K562 (cell line): ENCODE measurements at regions not wholly inside any gene's neighbourhood (a gene's known extent, or its start where the extent isn't known, plus 50 kb on each side); places are given as distances from the start of the nearest gene placed in this dataset.

ENCODE experiments used
- ATAC-seq: fragments of 200-7000 bp; cut with Tn5 transposase; 3 replicates; pipeline ENCODE4 v1.9.1; 2020; ENCODE audit warnings: moderate library complexity
- BruUV-seq: library from RNA; stranded (reverse); fragments of 400-500 nt; replicated peaks from 2 replicates; lab custom pipeline; 2021; lab: Mats Ljungman, UMichigan
- CTCF ChIA-PET: fragments of 300-600 bp; formaldehyde crosslinking; extraction: SDS; loops from one replicate; lab custom pipeline; 2021; ENCODE audit warnings: low intra/inter-chr PET ratio; lab: Yijun Ruan, JAX
- POLR2A ChIA-PET: fragments of 300-600, 350-650 bp; sonication (Branson Sonifier 250); formaldehyde crosslinking; extraction: SDS; loops from one replicate; lab custom pipeline; 2021; ENCODE audit warnings: antibody characterized with exemption, inconsistent platforms; lab: Yijun Ruan, JAX
- DNase-seq, 4 experiments: peaks; one replicate each; pipeline versions ENCODE4 v3.0.0 to v3.0.0-alpha.2; 2011 to 2018; ENCODE audit warnings: low spot score in 3 of 4, mixed read lengths in 3 of 4; ENCODE audit errors: extremely low read depth in 1 of 4
- FAIRE-seq: peaks from 2 replicates; lab custom pipeline; 2011; peaks lifted over from hg19 to GRCh38; lab: Jason Lieb, UNC
- H2AFZ ChIP-seq: 2 replicates; pipeline ENCODE4 v1.6.0; 2011; ENCODE audit warnings: low read depth, low read length, control low read depth, inconsistent platforms
- H3K27ac ChIP-seq: fragments of 200-600 bp; 3 replicates; pipeline ENCODE4 v1.8.0; 2011; ENCODE audit warnings: low read depth, mild to moderate bottlenecking, control low read depth, inconsistent platforms, low read length, moderate library complexity, mixed read lengths; ENCODE audit errors: extremely low read depth
- H3K27me3 ChIP-seq, 2 experiments: fragments of 300-600 bp in 1 of 2; 2 replicates in 1 of 2; 3 replicates in 1 of 2; pipeline versions ENCODE4 v1.6.0 to v1.8.0; 2011; ENCODE audit warnings: inconsistent platforms in 2 of 2, low read length in 2 of 2, mild to moderate bottlenecking in 1 of 2, mixed read lengths in 1 of 2, moderate library complexity in 1 of 2; ENCODE audit not compliant: control insufficient read depth in 2 of 2, insufficient read depth in 2 of 2
- H3K36me3 ChIP-seq: fragments of 300-600 bp; 3 replicates; pipeline ENCODE4 v1.8.0; 2011; ENCODE audit warnings: mild to moderate bottlenecking, low read length, inconsistent platforms; ENCODE audit not compliant: control insufficient read depth, insufficient read depth
- H3K4me1 ChIP-seq, 2 experiments: fragments of 200-600 bp in 1 of 2; replicated peaks in 1 of 2; 2 replicates in 1 of 2; 3 replicates in 1 of 2; pipeline versions ENCODE4 v1.5.1 to v1.8.0; 2011; ENCODE audit warnings: inconsistent platforms in 2 of 2, low read length in 2 of 2, mild to moderate bottlenecking in 1 of 2, mixed read lengths in 1 of 2, moderate library complexity in 1 of 2; ENCODE audit not compliant: control insufficient read depth in 2 of 2, insufficient read depth in 2 of 2
- H3K4me2 ChIP-seq: 2 replicates; pipeline ENCODE4 v1.6.1; 2011; ENCODE audit warnings: low read length, control low read depth, inconsistent platforms, mixed read lengths; ENCODE audit not compliant: insufficient read depth
- H3K4me3 ChIP-seq: fragments of 200-600 bp; sonication (generic), shearing (Covaris generic); 2 replicates; pipeline ENCODE4 v1.5.1; 2016; ENCODE audit warnings: control low read depth, inconsistent platforms
- H3K79me2 ChIP-seq: fragments of 200-600 bp; 3 replicates; pipeline ENCODE4 v1.8.0; 2011; ENCODE audit warnings: low read length, inconsistent platforms; ENCODE audit not compliant: control insufficient read depth, insufficient read depth
- H3K9ac ChIP-seq, 2 experiments: 2 replicates each; pipeline versions ENCODE4 v1.6.0 to v1.6.1; 2011; ENCODE audit warnings: low read depth in 2 of 2, low read length in 2 of 2, control low read depth in 1 of 2, inconsistent platforms in 1 of 2, mild to moderate bottlenecking in 1 of 2, mixed read lengths in 1 of 2; ENCODE audit not compliant: insufficient read depth in 1 of 2
- H3K9me1 ChIP-seq: one replicate; pipeline ENCODE4 v1.6.0; 2011; ENCODE audit warnings: inconsistent platforms, mild to moderate bottlenecking, low read length, moderate library complexity; ENCODE audit not compliant: control insufficient read depth, insufficient read depth
- H3K9me3 ChIP-seq: replicated peaks from 2 replicates; pipeline ENCODE4 v1.5.1; 2011; ENCODE audit warnings: low read depth, low read length, inconsistent platforms; ENCODE audit not compliant: control insufficient read depth, insufficient read depth
- H4K20me1 ChIP-seq: replicated peaks from 2 replicates; pipeline ENCODE4 v1.6.1; 2011; ENCODE audit warnings: low read length, inconsistent platforms, mixed read lengths; ENCODE audit not compliant: control insufficient read depth, insufficient read depth
- ADNP ChIP-seq: fragments of 200-800 bp; sonication (Bioruptor generic); IDR thresholded peaks from 2 replicates; pipeline ENCODE4 v1.6.1; 2016; ENCODE audit warnings: missing genetic modification characterization, missing compliant biosample characterization
- CBFB ChIP-seq: sonication (generic); formaldehyde crosslinking; IDR thresholded peaks from 2 replicates; pipeline ENCODE4 v1.4.0; 2020; ENCODE audit warnings: mild to moderate bottlenecking, missing genetic modification reagents
- GATA2 ChIP-seq: sonication (generic); formaldehyde crosslinking; IDR thresholded peaks from 2 replicates; pipeline ENCODE4 v1.4.0; 2020; ENCODE audit warnings: mild to moderate bottlenecking, missing genetic modification reagents
- IRF1 ChIP-seq: sonication (generic); formaldehyde crosslinking; IDR thresholded peaks from 2 replicates; pipeline ENCODE4 v1.8.0; 2022; ENCODE audit warnings: missing genetic modification reagents, mild to moderate bottlenecking, borderline replicate concordance
- MAFF ChIP-seq: IDR thresholded peaks from 2 replicates; pipeline ENCODE4 v1.6.1; 2012; ENCODE audit warnings: low read length, improper control_type of control experiment
- MYNN ChIP-seq, 2 experiments: sonication (generic); formaldehyde crosslinking in 1 of 2; IDR thresholded peaks; 2 replicates each; pipeline versions ENCODE4 v1.5.0 to v1.6.1; 2016 to 2020; ENCODE audit warnings: antibody characterized with exemption in 1 of 2, missing genetic modification reagents in 1 of 2
- NFE2L1 ChIP-seq: fragments of 450-650 bp; IDR thresholded peaks from 2 replicates; pipeline ENCODE4 v1.6.1; 2016; ENCODE audit warnings: missing genetic modification characterization, low read depth, mild to moderate bottlenecking, missing compliant biosample characterization, moderate library complexity, borderline replicate concordance
- POLR3G ChIP-seq: IDR thresholded peaks from 2 replicates; pipeline ENCODE4 v1.6.1; 2011; ENCODE audit not compliant: insufficient read length, insufficient replicate concordance; ENCODE audit errors: extremely low read depth
- SMARCA5 ChIP-seq: fragments of 450-650 bp; IDR thresholded peaks from 2 replicates; pipeline ENCODE4 v1.6.1; 2016
- TARDBP ChIP-seq: fragments of 450-650 bp; IDR thresholded peaks from 2 replicates; pipeline ENCODE4 v1.6.1; 2016
- ZBED1 ChIP-seq: IDR thresholded peaks from 2 replicates; pipeline ENCODE4 v1.6.1; 2014
- ZNF274 ChIP-seq: IDR thresholded peaks from 2 replicates; pipeline ENCODE4 v1.6.1; 2011; ENCODE audit warnings: low read depth, mild to moderate bottlenecking, low read length, moderate library complexity, borderline replicate concordance
- ZNF449 ChIP-seq: fragments of 250-450 bp; sonication (Bioruptor Pico); IDR thresholded peaks from 2 replicates; pipeline ENCODE4 v1.8.0; 2022; ENCODE audit warnings: moderate library complexity, mild to moderate bottlenecking, inconsistent platforms
- ZNF561 ChIP-seq: fragments of 450-650 bp; formaldehyde crosslinking; conservative IDR thresholded peaks from 2 replicates; pipeline ENCODE4 v1.4.0; 2020; ENCODE audit warnings: mild to moderate bottlenecking, moderate library complexity
- ZNF740 ChIP-seq, 3 experiments: fragments of 200-800 bp in 1 of 3; sonication (Bioruptor generic) in 1 of 3; sonication (generic) in 1 of 3; formaldehyde crosslinking in 1 of 3; IDR thresholded peaks; 2 replicates each; pipeline versions ENCODE4 v1.6.1 to v1.8.0; 2016 to 2022; ENCODE audit warnings: mild to moderate bottlenecking in 2 of 3, missing compliant biosample characterization in 2 of 3, missing genetic modification characterization in 2 of 3, missing genetic modification reagents in 1 of 3
- ZNF780A ChIP-seq: fragments of 250-450 bp; sonication (Bioruptor Pico); IDR thresholded peaks from 2 replicates; pipeline ENCODE4 v1.5.0; 2021; ENCODE audit warnings: mild to moderate bottlenecking
- WGBS: fragments of 100-300 bp; shearing (Covaris generic); methylation state at CpG from one replicate; pipeline ENCODE4 v1.1.6; 2016; ENCODE audit warnings: low coverage, mixed read lengths; ENCODE audit not compliant: insufficient coverage; ENCODE audit errors: missing lambda C conversion rate; 5-methylcytosine and 5-hydroxymethylcytosine counted together
- in situ Hi-C: fragments of 300-500 bp; cut with MboI; formaldehyde crosslinking; loops from 4 replicates; pipeline ENCODE4 v1.15.0; 2018; ENCODE audit warnings: inconsistent platforms, mixed read lengths
- intact Hi-C: fragments of 100-400 bp; cut with micrococcal nuclease; formaldehyde crosslinking; loops from 2 replicates; pipeline ENCODE4 v1.14.2; 2022

GRCh38 chr7:109178342-109178741 lies 608.7 kb downstream of the DNAJB9 start:
- Histone ChIP-seq H3K9me3 (no peaks in the 10 kb centered on the region), H3K79me2 (no peaks in the 10 kb centered on the region), H4K20me1 (no peaks in the 10 kb centered on the region), H2AFZ (no peak overlapping the region), H3K4me3 (no peak overlapping the region), H3K9me1 (no peaks in the 10 kb centered on the region), H3K27ac (no peak overlapping the region), H3K27me3 (no peaks in the 10 kb centered on the region), H3K4me1 (no peaks in the 10 kb centered on the region), H3K36me3 (no peaks in the 10 kb centered on the region), H3K9ac (no peak overlapping the region), H3K4me2 (no peak overlapping the region)
- FAIRE-seq (no peak), DNase-seq (no peak), ATAC-seq (no peak)
- POLR2A ChIA-PET = no interaction called here
- in situ Hi-C loops = no loop called here
- no TSS peak for BruUV-seq
- WGBS = 4% methylated on average over 2 of the region's 2 CpGs
- TF ChIP-seq ZBED1 (no peak), GATA2 (no peak), ZNF561 (no peak), MYNN (IDR thresholded peaks at IDR 0.05) (no peak), MYNN (CRISPR knock-in tag; IDR thresholded peaks at IDR 0.05) (no peak), ZNF449 (CRISPR knock-in tag) (no peak)
- CTCF ChIA-PET = no interaction called here
- intact Hi-C loops = no loop called here

- 3% methylated on average over 3 of the region's 3 CpGs for whole genome bisulfite sequencing
- Histone ChIP-seq H3K9me1 (no peaks in the 10 kb centered on the region), H4K20me1 (no peaks in the 10 kb centered on the region), H3K36me3 (no peaks in the 10 kb centered on the region), H3K9me3 (no peaks in the 10 kb centered on the region), H3K79me2 (no peaks in the 10 kb centered on the region), H3K4me1 (no peaks in the 10 kb centered on the region), H2AFZ (no peak overlapping the region), H3K4me2 (no peak overlapping the region), H3K9ac (no peak overlapping the region), H3K4me3 (no peak overlapping the region), H3K27ac (no peak overlapping the region), H3K27me3 (no peaks in the 10 kb centered on the region)
- FAIRE-seq (no peak), ATAC-seq (no peak), DNase-seq (no peak)
- no TSS peak for BruUV-seq
- POLR2A ChIA-PET = no interaction called here
- TF ChIP-seq NFE2L1 (tag) = no peak
- no peak for TF ChIP-seq ZNF780A
- no peak for TF ChIP-seq ZNF274
- no peak for TF ChIP-seq ZNF740 (CRISPR knock-in tag; IDR thresholded peaks at IDR 0.05)
- no peak for TF ChIP-seq ZNF740 (tag; IDR thresholded peaks at IDR 0.05)
- TF ChIP-seq SMARCA5 = no peak
- TF ChIP-seq TARDBP = no peak
- TF ChIP-seq IRF1 (CRISPR knock-in tag) = no peak
- TF ChIP-seq POLR3G = no peak
- TF ChIP-seq MAFF = no peak
- no peak for TF ChIP-seq ADNP (tag)
- TF ChIP-seq CBFB (CRISPR knock-in tag) = no peak
- intact Hi-C loops = no loop called here
- CTCF ChIA-PET = no interaction called here
- in situ Hi-C loops = no loop called here
Measured at GRCh38 chr7:109179601-109180000, 609.9 kb downstream of the DNAJB9 start.
